Gastrocnemius medialis (tissue), 4 donors: ENCODE measurements at regions not wholly inside any gene's neighbourhood (a gene's known extent, or its start where the extent isn't known, plus 50 kb on each side); places are given as distances from the start of the nearest gene placed in this dataset.

Experiments used
- CTCF ChIP-seq, 5 experiments: fragments of 450-650 bp in 3 of 5; fragments of 200-600 bp in 2 of 5; sonication (generic) in 2 of 5; IDR thresholded peaks in 4 of 5; conservative IDR thresholded peaks in 1 of 5; 1 replicate in 4 of 5; 2 replicates in 1 of 5; pipeline ENCODE4 v1.5.1; 2016 to 2019; ENCODE audit warnings: antibody characterized with exemption in 5 of 5, mild to moderate bottlenecking in 3 of 5, moderate library complexity in 3 of 5
- POLR2A ChIP-seq, 2 donors: fragments of 450-650 bp; IDR thresholded peaks; one replicate each; pipeline ENCODE4 v1.6.1; 2017; ENCODE audit warnings: antibody characterized with exemption in 2 of 2, mild to moderate bottlenecking in 2 of 2, moderate library complexity in 2 of 2

- TF ChIP-seq CTCF (IDR thresholded peaks at IDR 0.05 in 4 of 5, conservative IDR thresholded peaks at IDR 0.05 in 1 of 5), result no peak
- no peak for TF ChIP-seq POLR2A (IDR thresholded peaks at IDR 0.05)
Measured at GRCh38 chr14:96693987-96694386, 103.2 kb upstream of the VRK1 start.
